ENCODE measurements at regions not wholly inside any gene's neighbourhood (a gene's known extent, or its start where the extent isn't known, plus 50 kb on each side); places are given as distances from the start of the nearest gene placed in this dataset.
"Not testable (repeated sequence)": the region's sequence is repeated elsewhere in the genome, so short reads cannot be mapped to it uniquely, and the experiment has no call there.

- Histone ChIP-seq H3K4me3 (no peak overlapping the region), H3K9me3 (no peaks in the 10 kb centered on the region), H3K36me3 (ENCODE audit: low read depth, missing control alignments) (no peaks in the 10 kb centered on the region), H3K27me3 (no peaks in the 10 kb centered on the region), H3K4me1 (no peaks in the 10 kb centered on the region), H3K27ac (no peak overlapping the region)
- no peak for TF ChIP-seq POLR2A (IDR thresholded peaks at IDR 0.05)
- TF ChIP-seq, protein P1, sequence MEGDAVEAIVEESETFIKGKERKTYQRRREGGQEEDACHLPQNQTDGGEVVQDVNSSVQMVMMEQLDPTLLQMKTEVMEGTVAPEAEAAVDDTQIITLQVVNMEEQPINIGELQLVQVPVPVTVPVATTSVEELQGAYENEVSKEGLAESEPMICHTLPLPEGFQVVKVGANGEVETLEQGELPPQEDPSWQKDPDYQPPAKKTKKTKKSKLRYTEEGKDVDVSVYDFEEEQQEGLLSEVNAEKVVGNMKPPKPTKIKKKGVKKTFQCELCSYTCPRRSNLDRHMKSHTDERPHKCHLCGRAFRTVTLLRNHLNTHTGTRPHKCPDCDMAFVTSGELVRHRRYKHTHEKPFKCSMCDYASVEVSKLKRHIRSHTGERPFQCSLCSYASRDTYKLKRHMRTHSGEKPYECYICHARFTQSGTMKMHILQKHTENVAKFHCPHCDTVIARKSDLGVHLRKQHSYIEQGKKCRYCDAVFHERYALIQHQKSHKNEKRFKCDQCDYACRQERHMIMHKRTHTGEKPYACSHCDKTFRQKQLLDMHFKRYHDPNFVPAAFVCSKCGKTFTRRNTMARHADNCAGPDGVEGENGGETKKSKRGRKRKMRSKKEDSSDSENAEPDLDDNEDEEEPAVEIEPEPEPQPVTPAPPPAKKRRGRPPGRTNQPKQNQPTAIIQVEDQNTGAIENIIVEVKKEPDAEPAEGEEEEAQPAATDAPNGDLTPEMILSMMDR (IDR thresholded peaks at IDR 0.05), result no peak
- 80 to 100% methylated on average over 3 of the region's 3 CpGs for WGBS, 2 donors
- intact Hi-C loops (cut with DNase I; ENCODE audit: low total_unique reads), result no loop called here
- no peak for DNase-seq
Measured at GRCh38 chr4:18166925-18167324, 145.4 kb upstream of the LCORL start.

GRCh38 chr4:18162453-18162852, 140.9 kb upstream of the LCORL start:
- H3K9me3 ChIP-seq, result no peaks in the 10 kb centered on the region
- H3K4me1 ChIP-seq, result no peaks in the 10 kb centered on the region
- WGBS, 2 donors, result 85 to 94% methylated on average over 1 of the region's 1 CpG
- no peaks in the 10 kb centered on the region for H3K27me3 ChIP-seq
- intact Hi-C loops (cut with DNase I; ENCODE audit: low total_unique reads), result no loop called here
- H3K36me3 ChIP-seq (ENCODE audit: low read depth, missing control alignments), result no peaks in the 10 kb centered on the region
- no peak overlapping the region for H3K27ac ChIP-seq
- no peak overlapping the region for H3K4me3 ChIP-seq
- TF ChIP-seq, protein P1 (IDR thresholded peaks at IDR 0.05), result no peak
- TF ChIP-seq POLR2A (IDR thresholded peaks at IDR 0.05), result no peak
- DNase-seq, result no peak

DNA sequence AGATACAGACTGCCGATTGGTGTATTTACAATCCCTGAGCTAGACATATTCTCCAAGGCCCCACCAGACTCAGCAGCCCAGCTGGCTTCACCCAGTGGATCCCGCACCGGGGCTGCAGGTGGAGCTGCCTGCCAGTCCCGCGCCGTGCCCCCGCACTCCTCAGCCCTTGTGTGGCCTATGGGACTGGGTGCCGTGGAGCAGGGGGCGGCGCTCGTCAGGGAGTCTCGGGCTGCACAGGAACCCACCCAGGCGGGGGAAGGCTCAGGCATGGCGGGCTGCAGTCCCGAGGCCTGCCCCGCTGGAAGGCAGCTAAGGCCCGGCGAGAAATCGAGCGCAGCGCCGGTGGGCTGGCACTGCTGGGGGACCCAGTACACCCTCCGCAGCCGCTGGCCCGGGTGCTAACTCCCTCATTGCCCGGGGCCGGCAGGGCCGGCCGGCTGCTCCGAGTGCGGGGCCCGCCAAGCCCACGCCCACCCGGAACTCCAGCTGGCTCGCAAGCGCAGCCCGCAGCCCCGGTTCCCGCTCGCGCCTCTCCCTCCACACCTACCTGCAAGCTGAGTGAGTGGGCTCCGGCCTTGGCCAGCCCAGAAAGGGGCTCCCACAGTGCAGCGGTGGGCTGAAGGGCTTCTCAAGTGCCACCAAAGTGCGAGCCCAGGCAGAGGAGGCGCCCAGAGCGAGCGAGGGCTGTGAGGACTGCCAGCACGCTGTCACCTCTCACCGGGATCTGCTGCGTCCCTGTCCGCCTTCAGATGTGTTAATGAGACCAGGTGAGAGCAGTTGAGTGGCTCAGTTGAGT, 137.8 kb upstream of the LCORL start:
- H3K36me3 ChIP-seq (ENCODE audit: low read depth, missing control alignments); intact Hi-C loops (cut with DNase I; ENCODE audit: low total_unique reads); H3K4me1 ChIP-seq; H3K27me3 ChIP-seq; H3K27ac ChIP-seq; DNase-seq; H3K9me3 ChIP-seq: not testable (repeated sequence)
- 41 to 80% methylated on average over 6 to 51 of the region's 51 CpGs for WGBS, 2 donors
- peak overlapping the region; percentile 36 to 52 for H3K4me3 ChIP-seq

- Histone ChIP-seq H3K4me3 (no peak overlapping the region), H3K27ac (no peak overlapping the region), H3K36me3 (ENCODE audit: low read depth, missing control alignments) (no peaks in the 10 kb centered on the region), H3K4me1 (no peaks in the 10 kb centered on the region), H3K9me3 (no peaks in the 10 kb centered on the region), H3K27me3 (no peaks in the 10 kb centered on the region)
- DNase-seq, result no peak
- intact Hi-C loops (cut with DNase I; ENCODE audit: low total_unique reads), result no loop called here
- no peak for TF ChIP-seq POLR2A (IDR thresholded peaks at IDR 0.05)
- TF ChIP-seq, protein P1 (IDR thresholded peaks at IDR 0.05), result no peak
- 91 to 95% methylated on average over 2 of the region's 2 CpGs for WGBS, 2 donors
Measured at GRCh38 chr4:18155067-18156041, 133.8 kb upstream of the LCORL start.

- Histone ChIP-seq H3K36me3 (ENCODE audit: low read depth, missing control alignments) (no peaks in the 10 kb centered on the region), H3K27ac (no peak overlapping the region), H3K4me1 (no peaks in the 10 kb centered on the region), H3K9me3 (no peaks in the 10 kb centered on the region), H3K27me3 (no peaks in the 10 kb centered on the region), H3K4me3 (no peak overlapping the region)
- TF ChIP-seq, protein P1 (IDR thresholded peaks at IDR 0.05), result no peak
- TF ChIP-seq POLR2A (IDR thresholded peaks at IDR 0.05), result no peak
- intact Hi-C loops (cut with DNase I; ENCODE audit: low total_unique reads), result no loop called here
- WGBS, 2 donors, result 60 to 73% methylated on average over 9 of the region's 9 CpGs
- DNase-seq, result no peak
Measured at GRCh38 chr4:18138076-18138665, 116.6 kb upstream of the LCORL start.

Data from testis (tissue), 2 donors.